HL-60 (cell line): ENCODE measurements at regions not wholly inside any gene's neighbourhood (a gene's known extent, or its start where the extent isn't known, plus 50 kb on each side); places are given as distances from the start of the nearest gene placed in this dataset.

ENCODE experiments used
- POLR2AphosphoS5 ChIP-seq: IDR thresholded peaks from 2 replicates; pipeline ENCODE4 v1.6.1; 2012; ENCODE audit warnings: low read depth
- TF ChIP-seq, protein P1 (sequence below): IDR thresholded peaks from one replicate; pipeline ENCODE4 v1.5.1; 2011; ENCODE audit warnings: low read length, control low read depth, inconsistent platforms; ENCODE audit not compliant: insufficient read depth

GRCh38 chr10:129373231-129373630, 93.8 kb upstream of the MGMT start:
- TF ChIP-seq POLR2AphosphoS5: no peak
- TF ChIP-seq, protein P1, sequence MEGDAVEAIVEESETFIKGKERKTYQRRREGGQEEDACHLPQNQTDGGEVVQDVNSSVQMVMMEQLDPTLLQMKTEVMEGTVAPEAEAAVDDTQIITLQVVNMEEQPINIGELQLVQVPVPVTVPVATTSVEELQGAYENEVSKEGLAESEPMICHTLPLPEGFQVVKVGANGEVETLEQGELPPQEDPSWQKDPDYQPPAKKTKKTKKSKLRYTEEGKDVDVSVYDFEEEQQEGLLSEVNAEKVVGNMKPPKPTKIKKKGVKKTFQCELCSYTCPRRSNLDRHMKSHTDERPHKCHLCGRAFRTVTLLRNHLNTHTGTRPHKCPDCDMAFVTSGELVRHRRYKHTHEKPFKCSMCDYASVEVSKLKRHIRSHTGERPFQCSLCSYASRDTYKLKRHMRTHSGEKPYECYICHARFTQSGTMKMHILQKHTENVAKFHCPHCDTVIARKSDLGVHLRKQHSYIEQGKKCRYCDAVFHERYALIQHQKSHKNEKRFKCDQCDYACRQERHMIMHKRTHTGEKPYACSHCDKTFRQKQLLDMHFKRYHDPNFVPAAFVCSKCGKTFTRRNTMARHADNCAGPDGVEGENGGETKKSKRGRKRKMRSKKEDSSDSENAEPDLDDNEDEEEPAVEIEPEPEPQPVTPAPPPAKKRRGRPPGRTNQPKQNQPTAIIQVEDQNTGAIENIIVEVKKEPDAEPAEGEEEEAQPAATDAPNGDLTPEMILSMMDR: no peak
